OCI-LY3 (cell line): ENCODE measurements at regions not wholly inside any gene's neighbourhood (a gene's known extent, or its start where the extent isn't known, plus 50 kb on each side); places are given as distances from the start of the nearest gene placed in this dataset.

Experiments
- EZH2phosphoT487 ChIP-seq: fragments of 200-600 bp; shearing (Covaris generic); IDR thresholded peaks from 2 replicates; pipeline ENCODE4 v1.6.1; 2018; ENCODE audit warnings: antibody characterized with exemption, mixed run types, low read depth
- TF ChIP-seq, protein P1 (sequence below): fragments of 200-600, 300-600 bp; sonication (generic); IDR thresholded peaks from 2 replicates; pipeline ENCODE4 v1.5.1; 2014; ENCODE audit warnings: antibody characterized with exemption, low read length, low read depth

DNA sequence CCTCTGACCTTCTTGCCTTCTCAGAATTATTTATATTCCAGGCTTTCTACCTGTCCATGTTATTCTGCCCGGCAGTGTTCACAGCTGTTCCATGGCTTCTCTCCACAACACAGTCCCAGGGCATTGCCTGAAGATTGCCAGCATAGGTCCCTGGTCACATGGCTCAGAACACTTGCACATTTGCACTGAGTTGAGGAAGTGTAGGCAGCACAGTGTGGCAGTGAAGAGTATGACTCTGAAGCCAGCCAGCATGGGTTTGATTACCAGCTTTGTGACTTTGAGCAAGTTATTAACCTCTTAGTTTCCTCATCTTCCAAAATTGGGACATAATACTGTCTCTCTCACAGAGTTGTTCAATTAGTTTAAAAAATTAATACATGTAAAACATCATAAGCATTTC, 73.2 kb upstream of the NEUROD6 start:
- TF ChIP-seq, protein P1, sequence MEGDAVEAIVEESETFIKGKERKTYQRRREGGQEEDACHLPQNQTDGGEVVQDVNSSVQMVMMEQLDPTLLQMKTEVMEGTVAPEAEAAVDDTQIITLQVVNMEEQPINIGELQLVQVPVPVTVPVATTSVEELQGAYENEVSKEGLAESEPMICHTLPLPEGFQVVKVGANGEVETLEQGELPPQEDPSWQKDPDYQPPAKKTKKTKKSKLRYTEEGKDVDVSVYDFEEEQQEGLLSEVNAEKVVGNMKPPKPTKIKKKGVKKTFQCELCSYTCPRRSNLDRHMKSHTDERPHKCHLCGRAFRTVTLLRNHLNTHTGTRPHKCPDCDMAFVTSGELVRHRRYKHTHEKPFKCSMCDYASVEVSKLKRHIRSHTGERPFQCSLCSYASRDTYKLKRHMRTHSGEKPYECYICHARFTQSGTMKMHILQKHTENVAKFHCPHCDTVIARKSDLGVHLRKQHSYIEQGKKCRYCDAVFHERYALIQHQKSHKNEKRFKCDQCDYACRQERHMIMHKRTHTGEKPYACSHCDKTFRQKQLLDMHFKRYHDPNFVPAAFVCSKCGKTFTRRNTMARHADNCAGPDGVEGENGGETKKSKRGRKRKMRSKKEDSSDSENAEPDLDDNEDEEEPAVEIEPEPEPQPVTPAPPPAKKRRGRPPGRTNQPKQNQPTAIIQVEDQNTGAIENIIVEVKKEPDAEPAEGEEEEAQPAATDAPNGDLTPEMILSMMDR, result no peak
- no peak for TF ChIP-seq EZH2phosphoT487
